ENCODE measurements at regions not wholly inside any gene's neighbourhood (a gene's known extent, or its start where the extent isn't known, plus 50 kb on each side); places are given as distances from the start of the nearest gene placed in this dataset.

GRCh38 chr2:78506301-78506700, 519.2 kb upstream of the REG3G start:
- no peak for DNase-seq

GRCh38 chr2:78521938-78522337, 503.6 kb upstream of the REG3G start:
- DNase-seq: no peak

GRCh38 chr2:78532762-78533379, 492.6 kb upstream of the REG3G start:
- no peak for DNase-seq

DNA sequence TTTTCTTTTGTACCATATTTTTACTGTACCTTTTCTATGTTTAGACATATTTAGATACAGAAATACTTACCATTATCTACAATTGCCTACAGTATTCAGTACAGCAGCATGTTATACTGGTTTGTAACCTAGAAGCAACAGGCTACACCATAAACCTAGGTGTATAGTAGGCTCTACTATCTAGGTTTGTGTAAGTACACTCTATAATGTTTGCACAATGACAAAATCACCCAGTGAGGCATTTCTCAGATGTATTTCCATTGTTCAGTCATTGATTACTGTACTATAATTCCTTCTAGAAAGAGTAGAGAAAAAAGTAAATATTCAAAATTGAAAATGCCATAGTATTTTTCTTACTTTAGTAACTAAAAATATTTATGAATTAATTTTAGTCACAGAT, 490.1 kb upstream of the REG3G start:
- DNase-seq: no peak

DNA sequence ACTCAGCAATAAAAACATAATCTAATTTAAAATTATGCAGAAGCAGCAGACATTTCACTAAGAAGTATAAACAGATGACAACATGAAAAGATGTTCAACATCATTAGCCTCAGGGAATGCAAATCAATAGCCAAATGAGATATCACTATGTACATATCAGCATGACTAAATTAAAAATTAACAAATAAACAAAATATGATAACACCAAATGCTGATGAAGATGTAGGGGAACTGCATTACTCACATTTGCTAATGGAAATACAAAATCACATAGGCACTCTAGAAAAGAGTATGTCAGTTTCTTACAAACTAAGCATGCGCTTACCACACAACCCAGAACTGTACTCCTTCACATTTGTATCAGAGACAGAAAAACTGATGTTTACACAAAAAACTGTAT, 487.2 kb upstream of the REG3G start:
- no peak for DNase-seq

GRCh38 chr2:78540255-78540654, 485.2 kb upstream of the REG3G start:
- DNase-seq: no peak

- DNase-seq: no peak
Measured at GRCh38 chr2:78541088-78541450, 484.4 kb upstream of the REG3G start.

DNA sequence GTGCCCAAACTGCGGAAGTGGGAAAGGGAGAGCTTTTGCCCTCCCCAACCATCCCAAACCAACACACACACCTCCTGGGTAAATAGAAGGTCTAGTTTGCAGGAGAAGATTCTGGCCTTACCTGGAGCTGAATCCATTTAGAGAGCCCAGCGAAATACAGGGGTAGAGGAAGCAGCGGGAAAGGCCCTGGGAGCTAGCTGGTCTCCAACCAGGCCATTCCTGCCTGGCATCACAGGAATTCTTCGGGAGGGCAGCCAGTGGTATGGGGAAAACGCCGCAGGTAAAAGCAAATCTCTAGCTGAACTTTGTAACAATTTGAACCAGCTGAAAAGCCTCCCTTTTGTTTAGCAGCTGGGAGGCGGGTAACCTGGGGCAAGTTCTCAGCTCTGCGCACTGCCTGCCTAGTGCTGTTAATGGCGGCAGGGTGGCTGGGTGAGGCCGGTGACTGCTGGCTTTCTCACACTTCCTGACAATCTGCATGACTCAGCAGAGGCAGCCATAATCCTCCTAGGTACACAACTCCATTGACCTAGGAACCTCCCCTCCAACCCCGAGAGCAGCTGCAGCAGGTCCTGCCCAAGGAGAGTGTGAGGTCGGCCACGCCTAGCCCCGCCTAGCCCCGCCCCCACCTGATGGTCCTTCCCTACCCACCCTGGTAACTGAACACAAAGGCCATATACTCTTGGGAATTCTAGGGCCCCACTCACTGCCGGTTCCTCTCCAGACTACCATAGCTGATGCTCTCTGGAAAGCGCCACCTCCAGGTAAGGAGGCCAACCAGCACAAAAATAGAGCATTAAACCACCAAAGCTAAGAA, 483.8 kb upstream of the REG3G start:
- DNase-seq: no peak

- DNase-seq: no peak
Measured at GRCh38 chr2:78546843-78547242, 478.7 kb upstream of the REG3G start.

DNA sequence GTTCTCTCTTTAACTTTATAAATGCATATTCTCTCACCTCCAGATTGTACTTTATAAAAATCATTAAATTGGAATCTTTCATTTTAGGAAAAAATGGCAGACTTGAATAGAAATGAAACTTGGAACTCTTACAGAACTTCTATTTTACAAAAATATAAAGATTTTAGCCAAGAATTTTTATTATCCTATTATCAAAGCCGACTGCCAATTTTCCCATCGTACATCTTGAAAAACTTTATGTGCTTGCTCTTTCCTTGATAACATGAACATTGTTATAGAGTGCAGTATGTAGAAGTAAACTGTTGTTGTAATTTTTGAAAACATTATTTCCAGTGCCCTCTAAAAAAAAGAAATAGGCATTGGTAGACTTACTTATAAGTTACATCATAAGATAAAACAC, 475.7 kb upstream of the REG3G start:
- DNase-seq: no peak

GRCh38 chr2:78553866-78554647, 471.4 kb upstream of the REG3G start:
- DNase-seq: no peak

GRCh38 chr2:78561876-78562275, 463.6 kb upstream of the REG3G start:
- DNase-seq: no peak

- no peak for DNase-seq
Measured at GRCh38 chr2:78564666-78565065, 460.8 kb upstream of the REG3G start.

DNA sequence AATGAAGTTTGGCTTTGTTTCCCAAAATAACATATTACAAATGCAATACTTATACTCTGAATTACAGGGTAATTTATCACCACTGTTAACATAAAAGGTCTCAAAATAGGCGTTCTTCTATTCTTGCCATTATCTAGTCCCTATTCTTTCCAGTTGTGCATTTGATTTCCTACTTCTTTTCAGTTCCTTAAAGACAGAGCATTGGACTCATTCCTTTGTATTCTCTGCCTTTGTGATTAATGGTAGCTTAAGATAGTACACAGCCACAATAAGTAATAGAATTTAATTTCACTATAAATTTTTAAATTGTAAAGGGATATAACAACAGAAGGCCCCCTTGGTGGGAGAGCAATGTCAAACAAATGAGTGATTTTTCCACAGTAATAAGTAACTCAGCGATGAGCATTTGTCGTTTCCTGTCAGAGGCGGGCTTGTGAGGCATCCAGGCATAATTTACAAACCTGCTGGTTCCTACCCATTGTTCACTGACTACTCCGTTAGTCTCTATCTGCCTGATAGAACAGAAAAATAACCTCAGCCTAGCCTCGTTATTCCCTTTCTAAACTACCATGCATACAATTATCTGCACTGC, 456.6 kb upstream of the REG3G start:
- DNase-seq: no peak

GRCh38 chr2:78576409-78576808, 449.1 kb upstream of the REG3G start:
- DNase-seq: no peak

- DNase-seq: no peak
Measured at GRCh38 chr2:78585871-78586270, 439.6 kb upstream of the REG3G start.

DNA sequence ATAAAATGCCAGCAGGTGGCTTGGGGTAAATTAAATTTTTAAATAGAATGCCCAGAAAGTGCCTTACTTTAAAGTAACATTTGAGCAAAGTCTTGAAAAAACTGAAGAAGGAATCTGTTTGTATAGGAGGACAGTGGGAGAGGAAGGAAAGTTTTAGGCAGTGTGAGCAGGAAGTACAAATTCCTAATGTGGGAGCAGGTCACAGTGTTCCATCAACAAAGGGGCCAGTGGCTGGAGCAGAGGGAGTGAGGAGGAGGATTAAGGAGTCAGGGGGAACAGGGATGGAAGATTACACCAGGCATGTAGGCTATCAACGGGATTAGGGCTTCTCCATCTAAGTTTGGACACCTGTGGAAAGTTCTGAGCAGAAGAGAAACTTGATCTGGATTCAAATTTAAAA, 439.2 kb upstream of the REG3G start:
- DNase-seq: no peak

DNA sequence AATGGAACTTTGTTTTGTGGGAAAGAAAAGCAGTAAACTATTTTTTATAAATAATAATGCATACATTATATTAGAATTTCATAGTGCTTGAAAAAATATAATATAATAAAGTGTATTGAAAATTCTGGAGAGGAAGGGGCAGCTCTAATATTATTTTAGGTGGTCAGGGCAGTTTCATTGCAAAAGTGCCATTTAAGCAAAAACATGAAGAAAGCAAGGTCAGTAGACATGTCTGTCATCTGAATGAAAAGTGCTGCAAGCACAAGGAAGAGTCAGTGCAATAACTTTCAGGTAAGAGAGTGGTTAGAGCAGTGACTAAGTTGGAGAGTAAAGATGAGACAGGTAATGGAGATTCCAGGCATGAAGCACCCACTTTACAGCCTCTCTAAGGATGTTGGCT, 435.6 kb upstream of the REG3G start:
- no peak for DNase-seq

DNA sequence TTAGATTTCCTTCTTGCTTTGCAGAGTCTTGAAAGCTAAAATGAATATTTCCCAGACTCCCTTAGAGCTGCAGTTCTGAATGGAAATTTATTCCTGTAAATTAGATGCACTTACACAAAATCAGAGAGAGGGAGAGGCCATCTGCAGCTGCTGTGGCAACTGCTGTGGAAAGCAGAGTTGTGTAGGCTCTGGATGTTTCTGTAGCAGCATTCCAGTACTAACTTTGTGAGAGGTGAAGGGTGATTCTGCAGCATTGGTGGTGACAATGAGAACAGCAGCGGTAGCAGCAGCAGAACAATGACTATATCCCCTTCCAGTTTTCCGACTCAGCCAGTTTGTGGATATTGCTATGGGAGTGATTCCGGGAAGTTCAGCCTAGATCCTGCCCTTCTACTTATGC, 433.0 kb upstream of the REG3G start:
- no peak for DNase-seq

- no peak for DNase-seq
Measured at GRCh38 chr2:78601113-78601512, 424.4 kb upstream of the REG3G start.

GRCh38 chr2:78602862-78603261, 422.6 kb upstream of the REG3G start:
- no peak for DNase-seq

GRCh38 chr2:78606895-78607294, 418.6 kb upstream of the REG3G start:
- no peak for DNase-seq

DNA sequence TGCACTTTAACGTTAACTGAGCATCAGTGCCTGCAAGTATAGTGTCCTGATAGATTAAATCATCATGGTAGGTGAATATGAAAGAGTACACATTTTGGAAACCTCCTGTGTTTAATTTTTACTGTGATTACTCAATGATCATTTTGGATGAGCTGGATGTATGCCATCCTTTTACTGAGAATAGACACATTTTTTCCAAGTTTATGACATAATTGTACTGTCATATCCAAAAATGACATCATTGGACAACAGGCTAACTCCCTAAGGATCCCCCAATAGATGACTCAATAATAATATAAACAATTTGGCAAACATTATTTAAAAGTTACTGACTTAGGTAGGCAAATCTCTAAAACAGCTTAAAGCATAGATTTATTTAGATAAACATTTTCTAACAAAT, 410.8 kb upstream of the REG3G start:
- DNase-seq: no peak

DNA sequence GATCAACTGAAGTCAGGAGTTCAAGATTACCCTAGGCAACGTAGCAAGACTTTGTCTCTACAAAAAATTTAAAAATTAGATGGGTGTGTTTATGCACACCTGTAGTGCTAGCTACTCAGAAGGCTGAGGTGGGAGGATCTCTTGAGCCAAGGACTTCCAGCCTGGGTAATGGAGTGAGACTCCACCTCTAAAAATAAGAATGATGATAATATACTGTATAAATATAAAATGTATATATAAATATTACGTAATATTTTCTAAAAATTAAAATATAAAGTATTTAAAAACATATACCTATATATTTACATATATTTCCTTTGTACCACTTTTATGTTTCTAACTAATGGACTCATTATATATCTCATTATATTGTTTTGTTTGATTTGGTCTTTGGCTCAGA, 409.5 kb upstream of the REG3G start:
- no peak for DNase-seq
